ENCODE measurements at regions not wholly inside any gene's neighbourhood (a gene's known extent, or its start where the extent isn't known, plus 50 kb on each side); places are given as distances from the start of the nearest gene placed in this dataset.

GRCh38 chr7:16989811-16990413, 108.1 kb upstream of the AGR3 start:
- TF ChIP-seq CTCF (IDR thresholded peaks at IDR 0.05; ENCODE audit: low read depth, low read length) = no peak
- peak; percentile 90 to 98 for DNase-seq (ENCODE audit: low read depth in 2 of 2)
- H3K4me3 ChIP-seq (replicated peaks in 1 of 2; ENCODE audit: low read depth in 2 of 2, low read length in 2 of 2) = peak overlapping the region; percentile 9 to 50

GRCh38 chr7:16991551-16991950, 109.8 kb upstream of the AGR3 start:
- DNase-seq (ENCODE audit: low read depth in 2 of 2) = peak; percentile 18 to 45
- H3K4me3 ChIP-seq (replicated peaks in 1 of 2; ENCODE audit: low read depth in 2 of 2, low read length in 2 of 2) = no peak overlapping the region
- TF ChIP-seq CTCF (IDR thresholded peaks at IDR 0.05; ENCODE audit: low read depth, low read length) = no peak

- DNase-seq (ENCODE audit: low read depth in 2 of 2) = no peak
- no peak overlapping the region for H3K4me3 ChIP-seq (replicated peaks in 1 of 2; ENCODE audit: low read depth in 2 of 2, low read length in 2 of 2)
- no peak for TF ChIP-seq CTCF (IDR thresholded peaks at IDR 0.05; ENCODE audit: low read depth, low read length)
These were observed 111.8 kb upstream of the AGR3 start for GRCh38 chr7:16993543-16993942.

GRCh38 chr7:16998481-16999051, 116.8 kb upstream of the AGR3 start:
- no peak for DNase-seq (ENCODE audit: low read depth in 2 of 2)
- H3K4me3 ChIP-seq (replicated peaks in 1 of 2; ENCODE audit: low read depth in 2 of 2, low read length in 2 of 2) = no peak overlapping the region
- no peak for TF ChIP-seq CTCF (IDR thresholded peaks at IDR 0.05; ENCODE audit: low read depth, low read length)

- no peak overlapping the region for H3K4me3 ChIP-seq (replicated peaks in 1 of 2; ENCODE audit: low read depth in 2 of 2, low read length in 2 of 2)
- no peak for TF ChIP-seq CTCF (IDR thresholded peaks at IDR 0.05; ENCODE audit: low read depth, low read length)
- no peak for DNase-seq (ENCODE audit: low read depth in 2 of 2)
These were observed 117.9 kb upstream of the AGR3 start for GRCh38 chr7:16999541-17000267.

GRCh38 chr7:17005271-17005670, 123.5 kb upstream of the AGR3 start:
- no peak for TF ChIP-seq CTCF (IDR thresholded peaks at IDR 0.05; ENCODE audit: low read depth, low read length)
- H3K4me3 ChIP-seq (replicated peaks in 1 of 2; ENCODE audit: low read depth in 2 of 2, low read length in 2 of 2) = no peak overlapping the region
- peak in 1 of 2 donors; percentile 60 for DNase-seq (ENCODE audit: low read depth in 2 of 2)

All from cardiac fibroblast (primary cell).